Glutamatergic neuron (in vitro differentiated cells): ENCODE measurements at regions not wholly inside any gene's neighbourhood (a gene's known extent, or its start where the extent isn't known, plus 50 kb on each side); places are given as distances from the start of the nearest gene placed in this dataset.
A peak's percentile ranks its signal among the peaks of the same experiment; 100 is the strongest.

Experiments
- DNase-seq: peaks from one replicate; pipeline ENCODE4 v3.0.0; 2022
- H3K27ac Mint-ChIP-seq: one replicate; pipeline ENCODE4 v1.8.0; 2020; ENCODE audit warnings: mild to moderate bottlenecking, mixed read lengths, inconsistent platforms; ENCODE audit not compliant: unreplicated experiment
- H3K27me3 Mint-ChIP-seq: one replicate; pipeline ENCODE4 v1.8.0; 2020; ENCODE audit warnings: mild to moderate bottlenecking, moderate library complexity, mixed read lengths, inconsistent platforms; ENCODE audit not compliant: unreplicated experiment
- H3K36me3 Mint-ChIP-seq: one replicate; pipeline ENCODE4 v1.8.0; 2020; ENCODE audit warnings: mild to moderate bottlenecking, mixed read lengths, inconsistent platforms; ENCODE audit not compliant: unreplicated experiment
- H3K4me1 Mint-ChIP-seq: one replicate; pipeline ENCODE4 v1.8.0; 2020; ENCODE audit warnings: mild to moderate bottlenecking, low read depth, mixed read lengths, inconsistent platforms; ENCODE audit not compliant: unreplicated experiment
- H3K4me3 Mint-ChIP-seq: one replicate; pipeline ENCODE4 v1.8.0; 2020; ENCODE audit warnings: mild to moderate bottlenecking, mixed read lengths, inconsistent platforms; ENCODE audit not compliant: unreplicated experiment
- H3K9me3 Mint-ChIP-seq: one replicate; pipeline ENCODE4 v1.8.0; 2020; ENCODE audit warnings: mild to moderate bottlenecking, moderate library complexity, mixed read lengths, inconsistent platforms; ENCODE audit not compliant: unreplicated experiment
- TF ChIP-seq, protein P1 (sequence below): fragments of 200-600 bp; sonication (generic); IDR thresholded peaks from one replicate; pipeline ENCODE4 v1.5.0; 2021; ENCODE audit not compliant: partially characterized antibody, unreplicated experiment

DNA sequence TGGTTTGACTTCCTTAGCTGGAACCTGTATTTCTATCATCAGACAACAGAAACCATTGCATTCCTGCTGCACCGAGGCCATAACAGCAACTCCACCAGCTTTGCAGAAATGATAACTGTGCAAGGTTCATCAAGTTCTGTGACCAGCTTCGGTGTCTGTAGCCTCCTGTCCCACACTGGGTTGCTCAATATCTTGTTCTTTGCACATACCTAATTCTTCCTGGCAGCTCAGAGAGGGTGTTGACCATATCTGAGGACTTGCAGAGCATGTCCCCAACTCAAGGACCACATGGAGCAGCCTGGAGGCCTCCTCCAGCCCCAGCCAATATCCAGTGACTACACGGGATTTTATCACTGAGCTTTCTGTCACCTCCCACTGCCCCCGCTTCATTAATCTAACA is 59.3 kb upstream of the SCAF8 start:
- H3K27me3 Mint-ChIP-seq, result no peaks in the 10 kb centered on the region
- no peak overlapping the region for H3K4me3 Mint-ChIP-seq
- no peaks in the 10 kb centered on the region for H3K4me1 Mint-ChIP-seq
- TF ChIP-seq, protein P1, sequence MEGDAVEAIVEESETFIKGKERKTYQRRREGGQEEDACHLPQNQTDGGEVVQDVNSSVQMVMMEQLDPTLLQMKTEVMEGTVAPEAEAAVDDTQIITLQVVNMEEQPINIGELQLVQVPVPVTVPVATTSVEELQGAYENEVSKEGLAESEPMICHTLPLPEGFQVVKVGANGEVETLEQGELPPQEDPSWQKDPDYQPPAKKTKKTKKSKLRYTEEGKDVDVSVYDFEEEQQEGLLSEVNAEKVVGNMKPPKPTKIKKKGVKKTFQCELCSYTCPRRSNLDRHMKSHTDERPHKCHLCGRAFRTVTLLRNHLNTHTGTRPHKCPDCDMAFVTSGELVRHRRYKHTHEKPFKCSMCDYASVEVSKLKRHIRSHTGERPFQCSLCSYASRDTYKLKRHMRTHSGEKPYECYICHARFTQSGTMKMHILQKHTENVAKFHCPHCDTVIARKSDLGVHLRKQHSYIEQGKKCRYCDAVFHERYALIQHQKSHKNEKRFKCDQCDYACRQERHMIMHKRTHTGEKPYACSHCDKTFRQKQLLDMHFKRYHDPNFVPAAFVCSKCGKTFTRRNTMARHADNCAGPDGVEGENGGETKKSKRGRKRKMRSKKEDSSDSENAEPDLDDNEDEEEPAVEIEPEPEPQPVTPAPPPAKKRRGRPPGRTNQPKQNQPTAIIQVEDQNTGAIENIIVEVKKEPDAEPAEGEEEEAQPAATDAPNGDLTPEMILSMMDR, result no peak
- H3K36me3 Mint-ChIP-seq, result no peaks in the 10 kb centered on the region
- H3K27ac Mint-ChIP-seq, result no peak overlapping the region
- H3K9me3 Mint-ChIP-seq, result no peaks in the 10 kb centered on the region
- DNase-seq, result no peak

DNA sequence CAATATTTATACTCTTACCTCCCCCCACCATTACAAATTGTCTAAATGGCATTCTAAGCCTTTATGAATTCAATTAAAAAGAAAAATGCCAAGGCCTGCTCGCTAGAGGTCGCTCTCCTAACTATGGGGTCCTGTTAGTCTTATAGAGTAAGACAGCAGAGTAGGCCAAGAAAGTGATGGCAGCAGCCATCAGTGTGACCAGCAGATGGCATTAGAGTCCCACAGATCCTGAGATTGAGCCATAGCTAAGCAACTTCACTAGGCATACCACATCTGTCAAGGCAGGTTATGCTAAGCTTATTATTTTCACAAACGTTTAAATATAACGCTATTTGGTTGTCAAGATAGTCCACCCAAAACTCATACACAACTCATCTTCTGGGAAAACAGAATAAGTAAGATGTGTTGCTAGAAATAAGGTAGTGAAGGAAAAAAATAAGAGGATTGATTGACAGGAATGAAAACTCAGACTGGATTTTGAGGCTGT is 57.6 kb upstream of the SCAF8 start:
- no peaks in the 10 kb centered on the region for H3K36me3 Mint-ChIP-seq
- H3K4me3 Mint-ChIP-seq, result no peak overlapping the region
- H3K27me3 Mint-ChIP-seq, result no peaks in the 10 kb centered on the region
- no peak overlapping the region for H3K27ac Mint-ChIP-seq
- DNase-seq, result peak; percentile 85
- no peaks in the 10 kb centered on the region for H3K9me3 Mint-ChIP-seq
- no peaks in the 10 kb centered on the region for H3K4me1 Mint-ChIP-seq
- TF ChIP-seq, protein P1, result peak; percentile 88

DNA sequence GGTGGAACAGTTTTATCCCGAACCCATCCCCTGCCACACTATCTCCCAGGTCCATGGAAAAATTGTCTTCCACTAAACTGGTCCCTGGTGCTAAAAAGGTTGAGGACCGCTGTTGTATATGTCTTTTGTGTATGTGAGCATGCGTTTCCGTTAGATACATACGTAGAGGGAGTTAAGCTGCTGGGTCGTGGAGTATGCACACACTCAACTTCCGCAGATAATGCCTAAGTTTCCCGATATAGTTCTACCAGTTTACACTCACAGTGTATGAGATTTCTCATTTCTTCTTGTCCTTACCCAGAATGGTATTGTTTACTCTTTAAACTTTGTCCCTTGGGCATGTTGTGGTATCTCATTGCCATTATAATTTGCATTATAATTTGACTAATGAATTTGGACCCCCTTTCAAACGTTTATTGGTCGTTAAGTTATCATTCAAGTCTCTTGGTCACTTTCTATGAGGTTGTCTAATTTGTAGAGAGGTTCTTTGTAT is 50.5 kb upstream of the SCAF8 start:
- Mint-ChIP-seq H3K36me3 (no peaks in the 10 kb centered on the region), H3K9me3 (peaks cover 3% of the 10 kb centered on the region), H3K4me1 (no peaks in the 10 kb centered on the region), H3K27me3 (no peaks in the 10 kb centered on the region), H3K4me3 (no peak overlapping the region), H3K27ac (no peak overlapping the region)
- DNase-seq, result no peak
- TF ChIP-seq, protein P1, result no peak
